ENCODE measurements at regions not wholly inside any gene's neighbourhood (a gene's known extent, or its start where the extent isn't known, plus 50 kb on each side); places are given as distances from the start of the nearest gene placed in this dataset.

DNA sequence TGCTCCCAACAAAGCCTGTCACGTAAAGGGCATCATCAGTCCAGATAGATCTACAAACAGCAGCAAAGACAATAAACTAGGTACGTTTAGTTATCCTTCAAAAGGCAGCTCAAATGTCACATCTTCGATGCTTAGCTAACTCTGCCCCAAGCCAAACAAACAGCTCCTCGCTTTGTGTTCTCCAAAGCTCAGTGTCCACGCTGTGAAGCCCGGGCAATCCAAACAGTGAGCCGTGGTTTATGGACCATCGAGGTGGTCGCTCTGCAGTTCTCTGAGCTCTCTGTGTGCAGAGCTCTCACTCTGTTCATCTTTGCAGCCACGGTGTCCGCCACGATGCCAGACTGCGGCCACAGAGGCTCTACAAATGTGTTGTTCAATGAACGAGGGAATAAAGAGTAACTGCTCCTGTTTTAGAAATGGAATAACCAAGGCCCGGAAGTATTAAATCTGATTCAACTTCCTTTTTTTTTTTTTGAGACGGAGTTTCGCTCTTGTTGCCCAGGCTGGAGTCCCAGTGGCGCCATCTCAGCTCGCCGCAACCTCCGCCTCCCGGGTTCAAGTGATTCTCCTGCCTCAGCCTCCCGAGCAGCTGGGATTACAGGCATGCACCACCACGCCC, 117.2 kb upstream of the FAM174B start:
- TF ChIP-seq, protein P1, sequence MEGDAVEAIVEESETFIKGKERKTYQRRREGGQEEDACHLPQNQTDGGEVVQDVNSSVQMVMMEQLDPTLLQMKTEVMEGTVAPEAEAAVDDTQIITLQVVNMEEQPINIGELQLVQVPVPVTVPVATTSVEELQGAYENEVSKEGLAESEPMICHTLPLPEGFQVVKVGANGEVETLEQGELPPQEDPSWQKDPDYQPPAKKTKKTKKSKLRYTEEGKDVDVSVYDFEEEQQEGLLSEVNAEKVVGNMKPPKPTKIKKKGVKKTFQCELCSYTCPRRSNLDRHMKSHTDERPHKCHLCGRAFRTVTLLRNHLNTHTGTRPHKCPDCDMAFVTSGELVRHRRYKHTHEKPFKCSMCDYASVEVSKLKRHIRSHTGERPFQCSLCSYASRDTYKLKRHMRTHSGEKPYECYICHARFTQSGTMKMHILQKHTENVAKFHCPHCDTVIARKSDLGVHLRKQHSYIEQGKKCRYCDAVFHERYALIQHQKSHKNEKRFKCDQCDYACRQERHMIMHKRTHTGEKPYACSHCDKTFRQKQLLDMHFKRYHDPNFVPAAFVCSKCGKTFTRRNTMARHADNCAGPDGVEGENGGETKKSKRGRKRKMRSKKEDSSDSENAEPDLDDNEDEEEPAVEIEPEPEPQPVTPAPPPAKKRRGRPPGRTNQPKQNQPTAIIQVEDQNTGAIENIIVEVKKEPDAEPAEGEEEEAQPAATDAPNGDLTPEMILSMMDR (IDR thresholded peaks at IDR 0.05; ENCODE audit: extremely low read depth, insufficient read depth, missing control alignments), result no peak
- no peak for DNase-seq (ENCODE audit: low spot score)
- in situ Hi-C loops (cut with MboI; ENCODE audit: low pct_unique_long_range_greater_than_20kb, low sequenced_read_pairs, unreplicated experiment), result no loop called here

DNA sequence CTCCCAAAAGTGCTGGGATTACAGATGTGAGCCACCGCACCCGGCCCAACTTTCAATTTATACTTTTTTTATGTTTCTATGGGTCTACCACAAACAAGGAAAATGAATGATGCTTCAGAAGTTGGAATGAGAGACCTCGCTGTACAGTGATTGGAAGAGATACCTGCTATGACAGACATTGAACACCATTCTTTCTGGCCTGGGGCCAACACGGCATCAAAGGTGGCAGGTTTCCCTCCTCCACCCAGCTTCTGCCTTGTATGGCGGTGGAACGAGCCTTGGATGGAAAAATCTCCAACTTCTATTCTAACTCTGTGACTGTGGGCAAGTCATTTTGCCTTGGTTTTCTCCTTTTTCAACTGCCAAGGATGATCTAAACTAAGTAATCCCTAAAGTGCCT, 117.8 kb upstream of the FAM174B start:
- no peak for DNase-seq (ENCODE audit: low spot score)
- in situ Hi-C loops (cut with MboI; ENCODE audit: low pct_unique_long_range_greater_than_20kb, low sequenced_read_pairs, unreplicated experiment), result no loop called here
- TF ChIP-seq, protein P1 (IDR thresholded peaks at IDR 0.05; ENCODE audit: extremely low read depth, insufficient read depth, missing control alignments), result no peak

DNA sequence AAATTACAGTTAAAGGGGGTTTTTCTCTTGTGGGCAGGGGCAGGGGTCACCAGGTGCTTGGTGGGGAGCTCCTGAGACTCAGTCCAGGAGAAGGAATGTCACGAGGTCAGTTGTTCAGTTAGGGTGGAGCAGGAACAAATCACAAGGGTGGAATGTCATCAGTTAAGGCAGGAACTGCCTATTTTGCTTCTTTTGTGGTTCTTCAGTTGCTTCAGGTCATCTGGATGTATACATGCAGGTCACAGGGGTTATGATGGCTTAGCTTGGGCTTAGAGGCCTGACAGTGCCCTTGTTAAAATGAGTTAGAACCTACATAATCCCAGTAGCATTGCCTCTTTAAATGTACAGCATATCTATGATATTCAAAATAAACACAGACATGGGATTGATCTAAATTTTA, 120.2 kb upstream of the CHD2 start:
- in situ Hi-C loops (cut with MboI; ENCODE audit: low pct_unique_long_range_greater_than_20kb, low sequenced_read_pairs, unreplicated experiment), result no loop called here

DNA sequence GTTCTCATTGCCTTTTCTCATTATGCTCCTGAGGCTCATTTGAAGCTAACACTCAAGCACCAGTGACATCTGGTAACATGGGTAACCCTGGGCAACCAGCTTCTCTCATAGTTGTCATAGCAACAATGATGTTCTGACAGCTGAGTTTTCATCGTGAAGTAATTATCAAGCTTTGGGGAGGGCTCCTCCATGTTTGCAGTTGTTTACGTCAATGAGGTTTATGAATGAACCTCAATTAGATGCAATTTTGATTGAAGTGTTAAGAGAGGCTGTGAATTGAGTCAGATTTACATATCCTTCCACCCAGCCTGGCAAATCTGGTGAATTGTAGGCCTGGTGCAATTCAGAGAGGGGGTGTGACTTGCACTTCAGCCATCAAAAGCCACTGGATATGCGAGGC, 119.3 kb upstream of the CHD2 start:
- in situ Hi-C loops (cut with MboI; ENCODE audit: low pct_unique_long_range_greater_than_20kb, low sequenced_read_pairs, unreplicated experiment), result no loop called here
- DNase-seq (ENCODE audit: low spot score), result no peak

More for the DNA sequence above, 120.2 kb upstream of the CHD2 start:
- TF ChIP-seq, protein P1 (IDR thresholded peaks at IDR 0.05; ENCODE audit: extremely low read depth, insufficient read depth, missing control alignments), result no peak
- no peak for DNase-seq (ENCODE audit: low spot score)

DNA sequence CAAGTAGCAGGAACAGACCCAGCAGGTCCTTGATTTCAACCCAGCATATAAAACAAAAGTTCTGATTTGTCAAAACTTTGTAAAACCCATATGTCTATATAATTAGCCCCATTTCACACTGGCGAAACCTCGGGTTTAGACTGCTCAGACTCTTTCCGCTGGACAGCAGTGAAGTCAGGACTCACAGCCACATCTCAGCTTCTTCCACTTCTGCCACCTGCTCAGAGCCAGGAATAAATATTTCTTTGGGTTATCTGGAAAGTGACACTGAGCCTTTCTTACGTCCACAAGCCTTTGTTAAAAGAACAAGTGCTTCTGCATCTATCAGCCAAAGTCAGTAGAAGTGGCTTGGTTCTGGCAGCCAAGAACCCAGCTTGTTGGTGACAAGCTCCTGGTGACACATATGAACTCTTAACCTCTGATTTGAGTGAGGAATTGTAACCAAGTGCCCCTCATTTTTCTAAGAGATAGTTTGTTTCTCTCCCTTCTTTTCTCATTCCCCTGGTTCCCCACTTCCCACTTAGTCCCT, 118.1 kb upstream of the CHD2 start:
- TF ChIP-seq, protein P1 (IDR thresholded peaks at IDR 0.05; ENCODE audit: extremely low read depth, insufficient read depth, missing control alignments), result no peak
- in situ Hi-C loops (cut with MboI; ENCODE audit: low pct_unique_long_range_greater_than_20kb, low sequenced_read_pairs, unreplicated experiment), result no loop called here

More for the DNA sequence above, 119.3 kb upstream of the CHD2 start:
- TF ChIP-seq, protein P1 (IDR thresholded peaks at IDR 0.05; ENCODE audit: extremely low read depth, insufficient read depth, missing control alignments), result no peak

DNA sequence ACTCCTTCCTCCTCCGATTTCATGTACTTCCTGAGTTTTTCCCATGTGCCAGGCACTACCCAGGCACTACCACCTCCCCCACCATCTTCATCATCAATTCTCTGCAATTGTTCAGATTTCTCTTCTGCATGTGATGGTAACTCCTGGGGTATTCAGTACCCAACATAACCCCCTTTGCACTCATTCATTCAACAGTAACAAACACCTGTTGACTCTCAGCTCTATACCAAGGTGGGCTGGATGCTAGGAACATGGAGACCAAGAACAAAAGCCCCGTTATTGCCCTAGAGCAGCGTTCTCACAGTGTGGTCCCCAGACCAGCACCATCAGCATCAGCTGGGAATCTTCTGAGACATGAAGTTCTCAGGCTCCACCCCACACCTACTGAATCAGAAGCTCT, 113.0 kb upstream of the CHD2 start:
- TF ChIP-seq, protein P1 (IDR thresholded peaks at IDR 0.05; ENCODE audit: extremely low read depth, insufficient read depth, missing control alignments), result no peak
- DNase-seq (ENCODE audit: low spot score), result no peak
- in situ Hi-C loops (cut with MboI; ENCODE audit: low pct_unique_long_range_greater_than_20kb, low sequenced_read_pairs, unreplicated experiment), result no loop called here

More for the DNA sequence above, 118.1 kb upstream of the CHD2 start:
- no peak for DNase-seq (ENCODE audit: low spot score)
